NB4 (cell line): ENCODE measurements at regions not wholly inside any gene's neighbourhood (a gene's known extent, or its start where the extent isn't known, plus 50 kb on each side); places are given as distances from the start of the nearest gene placed in this dataset.

Source experiments
- DNase-seq: peaks from one replicate; pipeline ENCODE4 v3.0.0; 2010; ENCODE audit warnings: low read depth
- H3K4me3 ChIP-seq: one replicate; pipeline ENCODE4 v1.5.1; 2011; ENCODE audit warnings: mild to moderate bottlenecking, low read depth, low read length, moderate library complexity
- MAX ChIP-seq: IDR thresholded peaks from 2 replicates; pipeline ENCODE4 v1.6.1; 2011; ENCODE audit warnings: low read depth, low read length
- MYC ChIP-seq: IDR thresholded peaks from 2 replicates; pipeline ENCODE4 v1.6.1; 2011; ENCODE audit warnings: low read depth, low read length
- POLR2A ChIP-seq: IDR thresholded peaks from 2 replicates; pipeline ENCODE4 v1.6.1; 2011; ENCODE audit warnings: mild to moderate bottlenecking; ENCODE audit not compliant: insufficient read length; ENCODE audit errors: extremely low read depth
- TF ChIP-seq, protein P1 (sequence below): IDR thresholded peaks from one replicate; pipeline ENCODE4 v1.5.1; 2012; ENCODE audit warnings: low read depth, low read length

DNA sequence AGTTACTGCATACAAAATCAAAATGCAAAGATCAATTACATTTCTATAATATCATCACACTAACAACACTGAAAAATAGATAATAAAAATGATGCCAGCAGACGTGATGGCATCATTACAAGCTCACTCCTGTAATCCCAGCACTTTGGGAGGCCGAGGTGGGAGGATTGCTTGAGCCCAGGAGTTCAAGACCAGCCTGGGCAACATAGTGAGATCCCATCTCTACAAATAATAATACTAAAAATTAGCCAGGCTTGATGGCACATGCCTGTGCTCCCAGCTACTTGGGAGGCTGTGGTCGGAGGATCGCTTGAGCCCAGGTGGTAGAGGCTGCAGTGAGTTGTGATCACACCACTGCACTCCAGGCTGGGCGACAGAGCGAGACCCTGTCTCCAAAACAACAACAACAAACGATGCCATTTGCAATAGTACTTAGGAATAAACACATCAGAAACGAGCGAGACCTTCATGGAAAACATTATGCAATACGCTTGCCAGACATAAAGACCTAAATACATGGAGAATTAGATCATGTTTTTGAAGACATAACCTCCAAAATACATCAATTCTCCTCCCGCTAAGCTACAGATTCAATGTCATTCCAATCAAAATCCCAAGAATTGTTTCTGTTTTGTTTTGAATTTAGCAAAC is 86.6 kb upstream of the ERRFI1 start:
- no peak for DNase-seq
- H3K4me3 ChIP-seq = no peak overlapping the region
- TF ChIP-seq POLR2A (no peak), MYC (no peak), MAX (no peak)
- TF ChIP-seq, protein P1, sequence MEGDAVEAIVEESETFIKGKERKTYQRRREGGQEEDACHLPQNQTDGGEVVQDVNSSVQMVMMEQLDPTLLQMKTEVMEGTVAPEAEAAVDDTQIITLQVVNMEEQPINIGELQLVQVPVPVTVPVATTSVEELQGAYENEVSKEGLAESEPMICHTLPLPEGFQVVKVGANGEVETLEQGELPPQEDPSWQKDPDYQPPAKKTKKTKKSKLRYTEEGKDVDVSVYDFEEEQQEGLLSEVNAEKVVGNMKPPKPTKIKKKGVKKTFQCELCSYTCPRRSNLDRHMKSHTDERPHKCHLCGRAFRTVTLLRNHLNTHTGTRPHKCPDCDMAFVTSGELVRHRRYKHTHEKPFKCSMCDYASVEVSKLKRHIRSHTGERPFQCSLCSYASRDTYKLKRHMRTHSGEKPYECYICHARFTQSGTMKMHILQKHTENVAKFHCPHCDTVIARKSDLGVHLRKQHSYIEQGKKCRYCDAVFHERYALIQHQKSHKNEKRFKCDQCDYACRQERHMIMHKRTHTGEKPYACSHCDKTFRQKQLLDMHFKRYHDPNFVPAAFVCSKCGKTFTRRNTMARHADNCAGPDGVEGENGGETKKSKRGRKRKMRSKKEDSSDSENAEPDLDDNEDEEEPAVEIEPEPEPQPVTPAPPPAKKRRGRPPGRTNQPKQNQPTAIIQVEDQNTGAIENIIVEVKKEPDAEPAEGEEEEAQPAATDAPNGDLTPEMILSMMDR = no peak

- TF ChIP-seq MYC = no peak
- no peak for TF ChIP-seq POLR2A
- TF ChIP-seq, protein P1 = no peak
- no peak for TF ChIP-seq MAX
- H3K4me3 ChIP-seq = no peak overlapping the region
- no peak for DNase-seq
Observed at GRCh38 chr1:8111560-8111959, 85.5 kb upstream of the ERRFI1 start.

GRCh38 chr1:8109216-8109615 is 83.1 kb upstream of the ERRFI1 start:
- H3K4me3 ChIP-seq = no peak overlapping the region
- no peak for DNase-seq
- TF ChIP-seq POLR2A = no peak

DNA sequence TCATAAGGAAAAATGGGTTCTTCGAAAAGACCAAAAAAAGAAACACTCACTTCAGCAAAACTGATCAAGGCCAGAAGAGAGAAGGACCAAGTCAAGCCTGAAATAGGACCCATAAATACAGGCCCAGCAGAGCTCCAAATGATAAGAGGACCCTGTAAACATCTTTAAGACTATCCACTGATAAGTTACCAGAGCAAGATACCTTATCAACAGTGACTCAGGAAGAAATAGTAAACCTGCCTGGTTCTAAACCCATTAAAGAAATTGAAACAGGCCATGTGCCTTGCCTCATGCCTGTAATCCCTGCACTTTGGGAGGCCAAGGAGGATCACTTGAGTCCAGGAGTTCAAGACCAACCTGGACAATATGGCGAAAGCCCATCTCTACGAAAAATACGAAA is 81.8 kb upstream of the ERRFI1 start:
- DNase-seq = no peak
- TF ChIP-seq MAX (no peak), POLR2A (no peak), MYC (no peak)
- TF ChIP-seq, protein P1 = no peak
- no peak overlapping the region for H3K4me3 ChIP-seq

DNA sequence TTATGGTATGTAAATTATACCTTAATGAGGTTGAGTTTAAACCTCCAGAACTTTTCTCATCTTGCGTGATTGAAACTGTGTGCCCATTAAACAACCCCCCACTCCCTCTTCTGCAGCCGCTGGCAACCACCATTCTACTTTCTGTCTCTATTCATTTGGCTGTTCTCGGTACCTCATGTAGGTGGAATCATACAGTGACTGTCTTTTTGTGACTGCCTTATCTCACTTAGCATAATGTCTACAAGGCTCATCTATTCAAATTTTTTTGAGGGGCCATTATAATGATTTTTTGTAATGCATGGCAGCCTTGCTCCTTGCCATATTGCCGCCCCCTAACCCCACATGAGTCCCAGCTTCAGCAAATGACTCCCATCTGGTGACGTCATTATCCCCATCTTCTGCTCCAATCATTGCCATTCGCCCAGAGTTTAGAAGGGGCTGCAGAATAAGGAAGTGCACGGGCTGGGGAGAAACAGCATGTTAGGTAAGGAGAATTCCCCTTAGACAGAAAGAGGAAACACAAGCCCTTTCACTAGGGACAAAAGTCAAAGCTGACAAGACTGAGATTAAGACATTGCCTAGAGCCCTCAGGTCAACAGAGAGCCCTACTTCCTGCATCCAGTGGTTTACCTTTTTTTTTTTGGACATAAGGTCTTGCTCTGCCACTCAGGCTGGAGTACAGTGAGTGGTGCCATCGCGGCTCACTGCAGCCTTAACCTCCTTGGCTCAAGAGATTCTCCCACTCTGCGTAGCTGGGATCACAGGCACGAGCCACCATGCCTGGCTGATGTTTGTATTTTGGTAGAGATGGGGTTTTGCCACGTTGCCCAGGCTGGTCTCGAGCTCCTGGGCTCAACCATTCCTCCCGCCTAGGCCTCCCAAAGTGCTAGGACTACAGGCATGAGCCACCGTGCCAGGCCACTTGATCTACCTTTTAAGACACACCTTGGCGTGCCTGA is 78.4 kb upstream of the ERRFI1 start:
- DNase-seq = peak; percentile 85
- peak; percentile 59 for TF ChIP-seq MAX
- no peak for TF ChIP-seq POLR2A
- TF ChIP-seq, protein P1 = no peak
- peak; percentile 33; the same call in 1 of the 2 replicates for TF ChIP-seq MYC
- no peak overlapping the region for H3K4me3 ChIP-seq

DNA sequence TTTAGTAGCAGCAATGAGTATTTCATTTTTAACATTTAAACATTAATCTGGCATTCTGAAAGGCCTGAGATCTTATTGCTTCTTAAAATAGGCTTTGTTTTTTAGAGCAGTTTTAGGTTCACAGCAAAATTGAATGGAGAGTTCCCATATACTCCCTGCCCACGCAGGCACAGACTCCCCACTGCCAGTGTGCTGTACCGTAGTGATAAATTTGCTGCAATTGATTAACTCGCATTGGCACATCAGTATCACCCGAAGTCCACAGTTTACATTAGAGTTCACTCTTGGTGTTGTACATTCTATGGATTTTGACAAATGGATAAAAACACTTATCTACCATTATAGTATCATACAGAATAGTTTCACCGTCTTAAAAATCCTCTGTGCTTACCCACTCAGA is 71.8 kb upstream of the ERRFI1 start:
- TF ChIP-seq MYC (no peak), POLR2A (no peak), MAX (no peak)
- TF ChIP-seq, protein P1 = no peak
- no peak for DNase-seq
- peak overlapping the region; percentile 3 for H3K4me3 ChIP-seq
